NCI-H748 (cell line): ENCODE measurements at regions not wholly inside any gene's neighbourhood (a gene's known extent, or its start where the extent isn't known, plus 50 kb on each side); places are given as distances from the start of the nearest gene placed in this dataset.
A peak's percentile ranks its signal among the peaks of the same experiment; 100 is the strongest.

Source experiments
- DNase-seq: peaks from one replicate; lab custom pipeline; 2025; ENCODE audit not compliant: unreplicated experiment; lab: John Stamatoyannopoulos, UW

DNA sequence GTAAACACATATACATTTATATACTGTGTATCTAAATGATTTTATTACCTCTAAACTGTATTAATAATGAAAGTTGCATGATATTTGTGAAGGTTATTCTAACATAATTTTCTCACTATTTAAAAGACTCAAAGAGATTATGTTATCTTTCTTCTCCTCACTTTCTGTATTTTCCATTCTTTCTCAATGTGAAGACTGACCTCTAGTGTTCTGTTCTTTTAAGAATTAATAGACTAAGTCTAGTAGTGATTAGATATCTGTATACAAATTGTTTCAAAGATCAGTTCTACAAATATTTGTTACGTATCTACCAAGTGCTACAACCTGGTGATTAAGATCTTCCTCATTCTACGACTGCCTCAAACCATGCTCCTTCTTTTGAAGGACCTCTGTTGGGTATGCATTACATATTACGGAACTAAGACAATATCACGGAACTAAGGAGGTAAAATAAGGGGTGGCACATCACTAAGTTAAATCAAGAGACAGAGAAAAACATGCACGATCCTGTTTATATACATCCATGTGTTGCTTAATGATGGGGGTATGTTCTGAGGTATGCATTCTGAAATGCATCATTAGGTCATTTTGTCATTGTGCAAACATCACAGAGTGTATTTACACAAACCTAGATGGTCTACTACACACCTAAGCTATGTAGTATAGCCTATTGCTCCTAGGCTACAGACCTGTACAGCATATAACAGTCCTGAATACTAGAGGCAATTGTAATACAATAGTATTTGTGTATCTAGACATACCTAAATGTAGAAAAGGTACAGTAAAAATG is 161.5 kb upstream of the KBTBD8 start:
- peak; percentile 18 for DNase-seq

DNA sequence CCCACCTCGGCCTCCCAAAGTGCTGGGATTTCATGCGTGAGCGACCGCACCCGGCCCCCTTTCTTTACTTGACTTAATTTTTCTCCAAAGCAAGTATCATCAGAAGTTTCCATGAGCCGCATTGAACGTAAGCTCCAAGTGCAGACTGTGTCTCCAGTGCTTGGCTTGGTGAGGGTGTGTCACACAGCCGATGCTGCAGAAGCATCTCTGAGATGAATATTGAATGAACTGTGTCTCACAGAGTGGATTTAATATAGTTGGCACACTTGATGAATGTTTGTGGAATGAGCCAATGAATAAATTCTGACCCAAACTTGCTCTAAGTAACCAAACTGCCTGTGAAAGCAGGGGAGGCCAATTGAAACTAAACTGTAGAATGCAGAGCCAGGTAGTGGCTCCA is 159.4 kb upstream of the KBTBD8 start:
- DNase-seq = no peak

DNA sequence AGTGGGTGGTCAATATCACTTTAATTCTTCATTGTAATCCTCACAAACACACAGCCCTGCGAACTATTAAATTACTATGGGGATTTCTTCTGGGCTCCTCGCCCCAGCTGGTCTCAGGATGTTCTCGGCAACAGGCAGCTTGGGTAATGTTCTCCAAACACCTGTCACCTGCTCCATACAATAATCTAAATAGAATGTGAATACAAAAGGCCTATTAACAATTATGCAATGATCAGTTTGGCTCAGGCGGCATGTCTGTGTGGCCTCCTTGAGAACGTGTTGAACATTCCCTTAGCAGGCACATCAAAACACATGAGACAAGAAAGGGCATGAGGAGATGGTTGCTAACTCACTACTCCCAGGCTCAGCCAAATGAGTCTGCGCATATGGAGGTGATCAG is 158.6 kb upstream of the KBTBD8 start:
- peak; percentile 33 for DNase-seq

DNA sequence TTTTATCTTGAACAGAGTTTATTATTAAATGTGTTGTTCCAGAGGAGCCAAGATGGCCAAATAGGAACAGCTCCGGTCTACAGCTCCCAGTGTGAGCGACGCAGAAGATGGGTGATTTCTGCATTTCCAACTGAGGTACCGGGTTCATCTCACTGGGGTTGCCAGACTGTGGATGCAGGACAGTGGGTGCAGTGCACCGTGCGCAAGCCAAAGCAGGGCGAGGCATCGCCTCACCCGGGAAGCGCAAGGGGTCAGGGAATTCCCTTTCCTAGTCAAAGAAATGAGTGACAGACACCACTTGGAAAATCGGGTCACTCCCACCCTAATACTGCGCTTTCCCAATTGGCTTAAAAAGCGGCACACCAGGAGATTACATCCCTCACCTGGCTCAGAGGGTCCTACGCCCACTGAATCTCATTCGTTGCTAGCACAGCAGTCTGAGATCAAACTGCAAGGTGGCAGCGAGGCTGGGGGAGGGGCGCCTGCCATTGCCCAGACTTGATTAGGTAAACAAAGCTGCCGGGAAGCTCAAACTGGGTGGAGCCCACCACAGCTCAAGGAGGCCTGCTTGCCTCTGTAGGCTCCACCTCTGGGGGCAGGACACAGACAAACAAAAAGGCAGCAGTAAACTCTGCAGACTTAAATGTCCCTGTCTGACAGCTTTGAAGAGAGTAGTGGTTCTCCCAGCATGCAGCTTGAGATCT is 155.2 kb upstream of the KBTBD8 start:
- DNase-seq = peak; percentile 63

DNA sequence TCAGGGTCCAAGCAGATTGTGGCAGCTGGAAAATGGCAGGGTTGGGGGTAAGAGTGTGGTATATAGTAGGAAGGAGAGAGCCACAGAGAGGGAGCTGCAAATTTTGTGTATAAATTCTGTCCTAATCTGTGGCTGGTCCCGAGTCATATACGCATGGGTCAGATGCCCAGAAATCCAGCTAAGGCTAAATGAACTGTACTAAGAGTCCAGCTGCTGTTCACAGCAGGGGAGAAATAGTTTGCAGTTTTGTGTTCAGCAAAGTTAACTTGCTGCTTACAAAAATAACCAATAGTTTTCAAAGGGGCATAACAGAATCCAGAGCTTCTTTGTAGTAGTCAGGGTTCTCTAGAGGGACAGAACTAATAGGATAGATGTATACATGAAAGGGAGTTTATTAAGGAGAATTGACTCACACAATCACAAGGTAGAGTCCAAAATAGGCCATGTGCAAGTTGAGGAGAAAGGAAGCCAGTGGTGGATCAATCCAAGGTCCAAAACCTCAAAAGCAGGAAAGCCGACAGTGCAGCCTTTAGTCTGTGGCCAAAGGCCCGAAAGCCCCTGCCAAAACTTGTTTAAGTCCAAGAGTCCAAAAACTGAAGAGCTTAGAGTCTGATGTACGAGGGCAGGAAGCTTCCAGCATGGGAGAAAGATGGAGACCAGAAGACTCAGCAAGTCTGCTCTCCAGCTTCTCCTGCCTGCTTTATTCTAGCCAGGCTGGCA is 146.1 kb upstream of the KBTBD8 start:
- DNase-seq = no peak

DNA sequence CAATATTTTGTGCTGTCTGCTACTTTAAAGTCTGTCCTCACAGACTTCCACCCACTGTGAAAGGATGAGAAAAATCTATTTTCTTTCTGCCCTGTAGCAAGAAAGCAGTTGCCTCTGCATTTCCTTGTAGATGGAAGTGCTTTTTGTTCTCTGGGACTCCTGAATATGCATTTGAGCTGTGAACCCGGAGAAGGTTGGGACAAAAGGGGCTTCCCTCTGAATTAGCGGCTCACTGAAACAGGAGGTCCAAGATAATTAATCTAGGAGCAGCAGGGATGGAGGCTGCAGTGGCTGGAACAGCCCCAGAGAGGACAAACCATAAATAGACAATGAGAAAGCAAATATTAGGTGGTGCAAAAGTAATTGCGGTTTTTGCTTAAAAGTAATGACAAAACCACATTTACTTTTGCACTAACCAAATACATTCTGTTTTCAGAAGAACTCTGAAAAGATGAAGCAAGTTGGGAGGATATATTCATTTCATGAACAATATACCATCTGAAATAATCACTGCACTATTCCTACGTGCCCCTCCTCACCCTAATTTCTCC is 143.4 kb upstream of the KBTBD8 start:
- DNase-seq = no peak

DNA sequence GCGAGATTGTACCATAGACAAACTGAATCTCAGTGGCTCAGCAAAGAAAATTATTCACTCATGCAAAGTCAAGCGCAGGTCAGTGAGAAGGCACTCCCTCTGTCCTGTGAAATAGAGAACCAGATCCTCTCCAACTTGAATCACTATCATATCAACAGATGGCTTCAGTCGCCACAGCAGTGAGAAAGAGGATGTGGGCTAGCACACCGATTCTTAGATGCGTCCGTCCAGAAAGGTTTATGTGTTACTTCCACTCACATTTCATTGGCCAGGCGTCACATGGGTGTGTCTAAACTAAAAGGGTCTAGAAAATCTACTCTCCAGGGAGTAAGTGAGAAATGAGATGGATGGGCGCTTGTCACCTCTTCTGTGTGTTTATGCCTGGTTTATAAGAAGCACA is 141.6 kb upstream of the KBTBD8 start:
- no peak for DNase-seq

DNA sequence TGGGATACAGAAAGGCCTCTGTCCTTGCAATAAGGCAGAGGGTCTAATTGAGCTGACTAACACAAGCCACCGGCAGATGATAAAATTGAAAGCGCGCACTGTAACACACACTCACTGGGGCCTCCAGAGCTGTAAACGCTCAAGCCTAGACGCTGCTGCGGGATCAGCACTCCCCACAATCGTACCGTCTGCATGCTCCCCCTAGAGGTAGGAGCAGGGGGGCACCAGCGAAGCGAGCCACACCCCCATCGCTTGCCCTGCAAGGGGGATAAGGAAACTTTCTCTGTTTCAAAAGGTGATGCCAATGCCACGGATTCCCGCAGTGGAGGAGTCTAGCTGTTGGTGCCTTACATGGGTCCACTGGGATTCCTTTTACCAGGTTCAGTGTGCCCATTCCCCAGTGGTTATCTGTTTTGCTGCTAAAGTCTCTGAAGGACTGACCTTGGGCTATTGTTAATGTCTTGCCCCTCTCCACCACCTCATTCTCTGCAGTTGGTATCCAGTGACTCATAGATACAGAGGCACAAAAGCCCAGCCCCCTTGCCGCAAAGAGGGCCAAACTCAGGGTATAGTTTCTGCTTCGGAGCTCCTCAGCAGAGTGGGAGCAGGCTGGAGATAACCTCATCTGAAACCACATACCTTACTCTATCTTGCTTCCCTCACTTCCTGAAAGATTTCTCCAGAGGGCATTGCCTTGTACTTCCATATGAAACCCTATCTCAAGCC is 139.3 kb upstream of the KBTBD8 start:
- DNase-seq = no peak

DNA sequence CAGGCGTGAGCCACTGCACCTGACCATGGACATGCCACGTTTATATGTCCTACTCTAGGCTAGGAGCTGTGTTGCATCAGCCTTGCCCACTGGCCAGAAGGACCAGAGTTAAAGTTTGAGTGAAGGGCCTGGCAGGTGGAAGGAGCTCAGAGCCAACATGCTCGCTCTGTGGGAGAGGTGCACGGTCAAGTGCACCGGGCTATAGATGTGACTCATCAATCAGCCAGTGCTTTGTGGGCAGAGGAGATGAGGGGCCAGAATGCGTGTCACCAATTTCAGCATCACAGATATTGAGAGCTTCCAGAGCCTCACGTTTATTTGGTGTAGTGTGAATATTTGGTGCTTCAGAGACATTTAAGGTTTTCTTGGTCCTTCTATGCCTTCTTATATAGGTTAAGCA is 137.3 kb upstream of the KBTBD8 start:
- DNase-seq = no peak

DNA sequence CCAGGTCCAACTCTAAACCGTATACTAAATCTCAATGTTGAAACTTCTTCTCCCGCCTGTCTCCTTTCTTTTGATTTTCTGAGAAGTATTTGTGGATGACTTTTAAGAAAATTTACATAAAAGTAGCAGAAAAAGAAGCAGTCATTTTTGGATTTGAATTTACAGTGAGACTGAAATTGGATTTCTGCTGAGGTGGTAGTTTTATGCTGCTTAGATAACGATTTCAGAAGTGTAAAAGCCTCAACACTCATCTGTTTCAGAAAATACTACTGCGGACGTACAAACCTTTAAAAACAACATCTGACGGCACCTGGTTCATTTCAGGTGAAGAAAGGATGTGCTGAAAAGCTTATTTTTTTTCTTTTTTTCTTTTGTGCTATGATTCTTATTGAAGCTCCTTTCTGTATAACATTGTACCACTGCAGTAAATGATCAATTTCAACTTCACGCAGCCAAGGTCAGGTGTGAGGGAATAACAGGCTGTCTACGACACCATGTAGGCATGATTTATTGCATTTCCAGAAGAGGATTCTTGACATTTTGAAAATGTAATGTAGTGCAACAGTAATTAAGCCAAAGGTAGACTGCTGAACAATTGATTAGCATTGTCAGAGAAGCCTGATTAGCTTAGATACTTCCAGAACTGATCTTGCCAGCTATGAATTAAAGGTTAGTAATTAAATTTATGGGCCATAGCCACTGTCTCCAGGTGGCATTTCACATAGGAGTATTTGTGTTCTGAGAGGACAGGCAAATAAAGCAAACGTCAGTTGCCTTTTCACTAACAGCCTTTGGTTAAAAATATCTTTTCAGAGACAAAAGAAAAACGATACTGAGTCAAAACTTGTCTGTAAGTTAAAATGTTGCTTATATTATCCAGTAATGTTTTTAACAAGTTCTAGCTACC is 134.6 kb upstream of the KBTBD8 start:
- peak; percentile 78 for DNase-seq

DNA sequence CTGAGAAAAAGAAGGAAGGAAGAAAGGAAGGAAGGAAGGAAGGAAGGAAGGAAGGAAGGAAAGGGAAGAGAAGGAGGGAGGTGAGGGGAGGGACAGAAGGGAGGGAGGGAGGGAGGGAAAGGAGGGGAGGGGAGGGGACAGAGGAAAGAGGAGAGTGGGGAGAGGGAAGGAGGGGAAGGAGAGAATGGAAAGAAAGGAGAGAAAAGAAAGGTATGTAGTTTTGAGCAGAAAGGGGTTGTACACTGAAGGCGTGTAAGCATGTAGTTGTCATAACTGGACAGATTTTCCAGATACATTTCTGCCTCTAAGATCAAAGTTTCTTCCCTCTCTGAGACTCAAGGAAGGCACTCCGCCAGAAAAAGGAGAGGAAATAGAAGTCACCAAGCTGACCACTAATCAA is 113.4 kb upstream of the KBTBD8 start:
- no peak for DNase-seq

DNA sequence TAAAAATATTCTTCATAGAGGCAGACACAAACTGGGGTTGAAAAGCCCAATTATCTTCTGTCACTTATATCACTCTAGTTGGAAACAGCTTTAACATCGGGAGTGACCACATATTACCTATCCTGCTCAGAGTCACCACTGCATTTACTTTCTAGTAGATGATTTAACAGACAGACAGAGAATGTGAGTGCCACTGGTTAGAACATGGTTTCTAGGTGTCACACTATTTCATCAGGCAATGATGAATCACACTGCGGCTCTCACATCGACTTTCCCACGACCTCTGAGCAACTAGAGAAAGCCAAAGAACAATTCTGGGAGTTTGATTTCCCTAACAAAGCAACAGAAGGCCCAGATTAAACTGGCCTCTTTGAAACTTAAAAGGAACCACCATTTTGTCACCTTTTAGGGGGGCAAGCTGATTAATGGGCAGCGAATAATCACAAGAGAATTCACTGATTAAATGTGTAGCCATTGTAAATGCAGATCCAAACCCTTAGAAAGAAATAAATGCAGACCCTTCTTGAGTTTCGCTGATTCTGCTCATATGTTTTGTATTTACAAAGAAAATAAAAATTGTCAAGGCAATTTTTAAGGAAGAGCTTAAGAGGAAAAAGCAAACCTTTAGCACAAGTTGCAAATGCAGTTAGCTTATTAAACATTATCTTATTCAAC is 112.6 kb upstream of the KBTBD8 start:
- no peak for DNase-seq

DNA sequence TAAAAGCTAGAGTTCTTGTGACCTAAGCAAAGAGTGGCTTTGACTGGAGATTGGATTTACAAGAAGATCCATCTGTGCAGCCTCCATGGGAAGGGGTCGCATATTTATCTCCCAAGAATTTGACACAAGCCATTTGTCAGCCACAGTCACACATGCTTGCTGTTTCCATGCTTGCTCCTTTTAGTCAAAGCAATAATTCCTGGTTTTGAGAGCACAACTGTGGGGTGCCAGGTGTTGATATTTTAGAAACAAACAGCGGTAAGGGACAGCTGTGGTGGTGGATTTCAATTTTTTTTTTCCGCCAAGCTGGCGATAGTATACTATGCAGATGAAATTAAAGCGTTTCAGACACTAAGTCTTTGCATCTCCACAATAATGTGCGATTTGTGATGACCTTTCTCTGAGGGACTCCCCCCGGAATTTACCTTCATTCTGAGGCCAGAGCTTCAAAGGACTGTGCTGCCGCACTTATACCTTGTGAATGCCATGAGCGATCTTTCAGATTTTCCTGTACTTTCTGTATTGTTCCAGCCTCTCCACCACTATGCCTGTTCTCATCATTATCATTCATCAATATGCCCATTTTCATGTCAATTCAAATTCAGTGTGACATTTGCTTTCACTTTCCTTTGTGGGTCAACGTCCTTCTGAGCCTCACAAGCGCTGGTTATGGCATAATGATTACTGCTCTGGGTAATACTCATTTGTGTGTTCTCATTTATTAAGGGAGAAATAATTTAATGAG is 108.2 kb upstream of the KBTBD8 start:
- DNase-seq = peak; percentile 1

DNA sequence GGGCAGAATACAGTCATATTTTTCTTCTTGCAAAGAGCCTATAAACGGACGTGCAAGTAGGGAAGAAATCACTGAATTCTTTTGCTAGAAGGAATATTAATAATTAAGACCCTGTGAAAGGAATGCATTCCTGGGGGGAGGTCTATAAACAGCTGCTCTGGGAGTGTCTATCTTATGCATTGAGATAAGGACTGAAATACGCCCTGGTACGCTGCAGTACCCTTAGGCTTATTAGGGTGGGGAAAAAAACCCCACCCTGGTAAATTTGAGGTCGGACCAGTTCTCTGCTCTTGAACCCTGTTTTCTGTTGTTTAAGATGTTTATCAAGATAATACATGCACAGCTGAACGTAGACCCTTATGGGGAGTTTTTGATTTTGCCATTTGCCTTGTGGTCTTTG is 100.0 kb upstream of the KBTBD8 start:
- DNase-seq = no peak

DNA sequence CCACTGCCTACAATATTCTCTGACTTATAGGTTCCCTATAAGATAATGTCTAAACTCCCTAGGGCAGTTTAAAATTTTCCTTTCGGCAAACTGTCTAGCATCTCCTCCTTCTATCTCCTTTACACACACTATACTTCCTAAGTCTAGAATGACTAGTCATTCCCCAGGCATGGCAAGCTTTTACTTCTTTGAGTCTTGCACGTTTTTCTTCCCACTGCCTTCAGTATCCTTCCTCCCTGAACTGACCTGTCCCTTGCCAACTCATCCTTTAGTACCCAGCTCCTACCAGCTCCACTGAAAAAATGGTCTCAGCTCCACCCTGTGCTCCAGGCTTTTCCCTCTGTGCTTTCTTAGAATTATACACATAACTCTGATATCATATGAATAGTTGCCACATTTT is 93.8 kb upstream of the KBTBD8 start:
- DNase-seq = no peak

DNA sequence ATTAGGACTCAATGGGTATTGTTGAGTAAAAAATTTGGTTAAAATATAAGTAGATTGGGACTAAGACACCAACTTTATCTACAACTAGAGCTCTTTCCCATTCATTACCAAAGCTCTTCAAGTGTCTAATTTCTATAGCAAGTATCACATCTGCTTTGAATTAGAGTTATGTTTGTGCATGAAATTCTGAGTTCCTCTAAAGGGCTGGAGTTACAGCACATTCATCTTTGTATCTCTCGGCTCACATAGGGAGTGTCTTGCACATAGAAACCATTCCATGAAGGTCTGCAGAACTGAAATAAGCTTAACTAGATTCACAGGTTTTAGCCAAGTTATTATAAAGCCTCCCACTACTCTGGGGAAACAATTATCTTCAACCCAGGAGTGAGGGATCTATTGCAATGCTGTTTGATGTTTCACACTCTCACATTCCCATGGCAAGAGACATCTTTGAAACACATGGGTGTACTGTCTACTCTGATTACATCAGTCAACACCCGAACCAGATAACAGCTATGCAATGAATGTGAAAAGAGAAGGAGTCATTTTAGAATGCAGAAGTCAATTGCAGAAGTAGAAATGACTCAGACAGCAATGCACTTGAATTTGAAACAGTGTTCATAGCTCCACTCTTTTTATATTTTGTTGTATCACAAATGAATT is 93.1 kb upstream of the KBTBD8 start:
- no peak for DNase-seq

DNA sequence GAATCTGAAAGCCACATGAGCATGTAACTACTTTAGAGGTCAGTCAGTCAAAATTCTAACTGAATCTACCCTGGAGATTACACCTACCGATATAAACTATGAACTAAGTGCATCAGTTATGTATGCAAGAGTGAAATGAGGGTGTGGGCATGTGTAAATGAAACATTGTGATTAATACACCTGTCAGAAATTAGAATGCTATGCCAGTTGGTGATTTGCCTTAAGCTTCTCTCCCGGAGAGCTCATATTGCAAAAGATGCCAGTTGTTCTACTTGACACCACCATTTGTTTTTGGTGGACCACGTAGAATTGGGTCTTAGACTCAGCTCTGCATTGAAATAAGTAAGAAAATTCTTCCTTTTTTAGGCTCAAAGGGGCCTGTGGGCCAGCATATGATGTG is 91.0 kb upstream of the KBTBD8 start:
- DNase-seq = no peak
